D721Med (cell line): ENCODE measurements at regions not wholly inside any gene's neighbourhood (a gene's known extent, or its start where the extent isn't known, plus 50 kb on each side); places are given as distances from the start of the nearest gene placed in this dataset.

Experiments
- DNase-seq: peaks from one replicate; pipeline ENCODE4 v3.0.0; 2011; ENCODE audit warnings: low spot score; ENCODE audit not compliant: insufficient read length
- FAIRE-seq: peaks from 2 replicates; lab custom pipeline; 2011; peaks lifted over from hg19 to GRCh38; lab: Jason Lieb, UNC
- TF ChIP-seq, protein P1 (sequence below): IDR thresholded peaks from 2 replicates; pipeline ENCODE4 v1.5.1; 2012; ENCODE audit warnings: mild to moderate bottlenecking, control low read depth; ENCODE audit not compliant: insufficient read depth; ENCODE audit errors: missing control alignments

DNA sequence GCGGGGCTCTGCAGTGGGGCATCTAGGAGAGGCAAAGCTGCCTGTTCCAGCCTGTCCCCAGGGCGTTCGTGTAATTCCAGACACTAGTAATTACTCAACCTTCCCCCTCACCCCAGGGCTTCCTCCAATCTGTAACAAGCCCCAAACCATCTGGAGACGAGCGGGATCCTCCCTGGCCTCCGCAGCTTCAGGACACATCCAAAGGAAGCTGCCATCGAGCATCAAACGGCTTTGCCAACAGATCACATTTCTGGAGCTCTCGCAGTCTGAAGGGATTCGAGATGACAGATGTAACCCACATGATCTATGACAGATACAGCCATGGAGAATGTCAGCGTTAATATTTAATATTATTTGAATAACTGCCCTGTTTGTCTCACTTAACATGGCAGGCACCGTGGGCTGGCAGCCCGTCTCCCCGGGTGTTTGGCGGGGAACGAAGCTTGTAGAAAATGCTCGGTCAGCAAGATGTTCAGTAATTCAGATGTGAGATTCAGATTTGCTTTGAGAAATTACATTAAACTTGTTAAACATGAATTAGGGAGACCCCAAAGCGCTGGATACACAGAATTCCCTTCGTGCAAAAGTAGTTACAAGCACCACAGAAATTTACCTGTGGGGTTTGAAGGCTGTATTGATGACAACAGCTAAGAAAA lies 108.5 kb upstream of the C7orf33 start:
- no peak for DNase-seq
- TF ChIP-seq, protein P1, sequence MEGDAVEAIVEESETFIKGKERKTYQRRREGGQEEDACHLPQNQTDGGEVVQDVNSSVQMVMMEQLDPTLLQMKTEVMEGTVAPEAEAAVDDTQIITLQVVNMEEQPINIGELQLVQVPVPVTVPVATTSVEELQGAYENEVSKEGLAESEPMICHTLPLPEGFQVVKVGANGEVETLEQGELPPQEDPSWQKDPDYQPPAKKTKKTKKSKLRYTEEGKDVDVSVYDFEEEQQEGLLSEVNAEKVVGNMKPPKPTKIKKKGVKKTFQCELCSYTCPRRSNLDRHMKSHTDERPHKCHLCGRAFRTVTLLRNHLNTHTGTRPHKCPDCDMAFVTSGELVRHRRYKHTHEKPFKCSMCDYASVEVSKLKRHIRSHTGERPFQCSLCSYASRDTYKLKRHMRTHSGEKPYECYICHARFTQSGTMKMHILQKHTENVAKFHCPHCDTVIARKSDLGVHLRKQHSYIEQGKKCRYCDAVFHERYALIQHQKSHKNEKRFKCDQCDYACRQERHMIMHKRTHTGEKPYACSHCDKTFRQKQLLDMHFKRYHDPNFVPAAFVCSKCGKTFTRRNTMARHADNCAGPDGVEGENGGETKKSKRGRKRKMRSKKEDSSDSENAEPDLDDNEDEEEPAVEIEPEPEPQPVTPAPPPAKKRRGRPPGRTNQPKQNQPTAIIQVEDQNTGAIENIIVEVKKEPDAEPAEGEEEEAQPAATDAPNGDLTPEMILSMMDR, result no peak
- no peak for FAIRE-seq

DNA sequence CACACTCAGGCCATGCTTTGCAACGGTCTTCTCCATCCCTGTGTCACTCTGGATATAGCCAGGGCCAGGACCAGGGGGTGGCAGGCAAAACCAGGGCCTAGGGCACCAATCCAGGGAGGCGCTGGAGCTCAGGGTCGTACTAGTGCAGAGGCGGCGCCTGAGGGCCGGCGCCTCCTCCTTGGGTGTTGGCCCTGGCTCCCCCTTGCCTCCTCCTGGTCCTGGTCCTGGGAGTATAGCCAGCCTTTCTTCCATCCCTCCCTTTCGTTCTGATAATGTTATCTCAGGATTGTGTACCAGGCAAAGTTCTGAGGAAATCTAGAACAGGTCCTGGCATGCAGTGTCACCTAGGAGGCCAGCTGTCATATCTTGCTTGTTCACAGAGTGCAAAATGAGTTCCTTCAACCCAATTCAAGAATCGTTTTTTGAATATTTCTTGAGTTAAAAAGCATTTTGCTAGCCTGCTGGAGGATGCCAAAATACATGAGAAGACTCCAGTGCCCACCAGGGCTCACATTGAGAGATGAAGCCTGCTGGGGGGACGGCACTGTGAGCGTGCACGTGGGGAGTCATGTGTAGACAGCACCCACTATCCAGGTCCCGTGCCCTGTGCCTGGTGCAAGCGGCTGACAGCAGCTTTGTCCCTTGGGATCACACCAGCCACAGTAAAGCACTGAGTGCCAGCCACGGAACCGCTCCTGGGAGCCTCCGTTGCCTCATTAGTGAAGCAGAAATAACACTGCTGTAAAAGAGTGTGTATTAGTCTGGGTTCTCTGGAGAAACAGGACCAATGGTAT lies 106.9 kb upstream of the C7orf33 start:
- TF ChIP-seq, protein P1, result no peak
- no peak for FAIRE-seq
- no peak for DNase-seq

DNA sequence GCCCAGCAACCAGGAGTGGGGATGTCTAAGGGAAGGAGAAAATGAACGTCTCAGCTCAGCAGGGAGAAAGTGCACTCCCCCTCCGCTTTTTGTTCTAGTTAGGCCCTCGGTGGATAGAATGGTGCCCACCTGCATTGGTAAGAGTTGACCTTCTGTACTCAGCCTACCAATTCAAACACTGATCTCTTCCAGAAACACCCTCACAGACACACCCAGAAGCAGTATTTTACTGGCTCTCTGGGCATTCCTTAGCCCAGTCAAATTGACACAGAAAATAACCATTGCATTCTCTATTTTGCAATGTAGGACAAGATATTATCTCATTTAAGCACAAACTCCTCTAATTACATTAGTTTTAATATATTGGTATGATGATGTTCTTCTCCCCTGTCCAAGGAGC lies 106.1 kb upstream of the C7orf33 start:
- TF ChIP-seq, protein P1, result no peak
- FAIRE-seq, result no peak
- DNase-seq, result no peak

DNA sequence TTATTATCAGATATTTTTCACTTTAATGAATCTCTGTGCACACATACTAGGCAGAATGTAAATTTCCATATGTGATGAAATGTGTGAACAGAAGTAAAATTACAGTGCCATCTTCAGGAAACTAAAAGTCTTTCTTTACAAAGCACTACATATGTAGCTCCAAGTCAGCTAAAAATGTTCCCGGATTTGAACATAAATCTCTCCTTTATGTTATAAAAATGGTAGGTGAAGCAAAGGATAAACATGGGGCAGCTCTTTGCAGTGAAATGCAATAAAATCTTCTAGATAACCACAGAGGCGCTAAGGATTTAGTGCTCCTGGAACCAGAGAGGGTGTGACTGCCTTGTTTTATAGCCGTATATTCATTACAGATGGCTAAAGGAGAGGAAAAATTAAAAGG lies 104.9 kb upstream of the C7orf33 start:
- FAIRE-seq (no peak), DNase-seq (no peak)
- TF ChIP-seq, protein P1, result peak; percentile 36

DNA sequence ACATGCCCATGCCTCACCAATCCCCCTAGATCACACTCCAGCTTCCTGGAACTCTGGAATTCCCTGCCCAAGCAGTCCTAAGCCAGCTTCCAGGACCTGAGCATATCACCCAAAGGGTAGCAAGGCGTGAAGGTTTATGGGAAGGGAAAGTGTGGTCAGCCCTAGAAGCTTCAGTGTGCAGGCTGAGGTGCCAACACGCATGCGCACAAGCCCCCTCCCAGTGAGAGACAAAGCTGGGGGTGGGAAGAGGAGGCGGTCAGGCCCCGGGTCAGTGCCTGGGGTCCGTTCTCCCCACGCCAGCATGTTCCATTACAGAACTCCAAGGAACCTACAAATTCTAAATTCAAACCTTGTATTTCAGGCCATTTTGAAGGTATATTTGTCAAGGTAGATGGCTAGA lies 103.6 kb upstream of the C7orf33 start:
- FAIRE-seq (no peak), DNase-seq (no peak)
- TF ChIP-seq, protein P1, result no peak

DNA sequence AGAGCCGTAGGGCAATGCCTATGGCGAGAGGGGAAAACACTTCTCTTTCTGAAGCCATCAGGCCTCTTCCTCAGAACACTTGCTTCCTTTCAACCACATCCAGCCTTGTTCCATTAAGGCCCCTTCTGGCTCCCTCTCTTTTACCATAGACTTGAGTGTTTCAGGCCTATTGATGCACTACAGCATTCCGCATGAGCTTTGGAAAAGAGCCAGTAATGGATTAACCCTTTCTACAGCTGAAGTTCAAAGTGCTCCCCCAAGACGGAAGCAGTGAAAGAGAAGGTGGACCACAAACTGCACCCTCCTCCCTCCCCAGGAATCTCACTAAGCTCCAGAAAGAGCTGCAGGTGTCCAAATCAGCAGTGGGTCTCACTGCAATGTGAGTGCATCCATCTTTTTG lies 102.7 kb upstream of the C7orf33 start:
- no peak for FAIRE-seq
- TF ChIP-seq, protein P1, result no peak
- no peak for DNase-seq

DNA sequence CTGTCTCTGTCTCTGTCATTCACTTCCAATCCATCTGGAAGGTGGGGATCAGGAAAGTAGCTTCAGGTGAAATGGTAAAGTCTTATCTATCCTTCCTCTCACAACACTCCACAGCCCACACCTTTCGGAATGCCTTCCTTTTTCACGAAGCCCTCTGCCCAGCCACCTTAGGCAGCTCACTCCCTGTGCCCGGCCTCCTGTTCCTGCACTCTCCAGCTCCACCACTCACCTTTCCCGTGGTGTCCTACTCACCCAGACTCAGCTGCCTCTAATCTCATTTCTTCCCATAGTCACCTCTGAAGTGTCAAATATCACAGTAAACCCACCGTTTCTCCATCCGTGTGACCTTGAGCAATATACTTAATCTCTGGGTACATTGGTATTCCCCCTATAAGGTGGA lies 100.9 kb upstream of the C7orf33 start:
- TF ChIP-seq, protein P1, result no peak
- DNase-seq (no peak), FAIRE-seq (no peak)
